ENCODE measurements at regions not wholly inside any gene's neighbourhood (a gene's known extent, or its start where the extent isn't known, plus 50 kb on each side); places are given as distances from the start of the nearest gene placed in this dataset.

- TF ChIP-seq USF2 (IDR thresholded peaks at IDR 0.05; ENCODE audit: low read length) = no peak
- TF ChIP-seq NANOG (IDR thresholded peaks at IDR 0.05; ENCODE audit: insufficient read depth, low read depth, low read length, poor library complexity, severe bottlenecking) = no peak
- TF ChIP-seq POLR2A (IDR thresholded peaks at IDR 0.05; ENCODE audit: control extremely low read depth in 1 of 2, low read depth in 2 of 2, low read length in 2 of 2) = no peak
- no peak for TF ChIP-seq CBX8 (IDR thresholded peaks at IDR 0.05; ENCODE audit: borderline replicate concordance, low read depth, low read length)
- TF ChIP-seq SUZ12 (IDR thresholded peaks at IDR 0.05; ENCODE audit: low read length) = no peak
- TF ChIP-seq RNF2 (IDR thresholded peaks at IDR 0.05; ENCODE audit: borderline replicate concordance, low read depth, low read length, missing control alignments, poor library complexity, severe bottlenecking) = no peak
- no peak for TF ChIP-seq CBX5 (IDR thresholded peaks at IDR 0.05; ENCODE audit: low read depth, low read length)
Observed at GRCh38 chr4:163077680-163078079, 89.0 kb downstream of the NAF1 start (continued).

All from H1 (cell line).